Stomach (tissue), 8 donors: ENCODE measurements at regions not wholly inside any gene's neighbourhood (a gene's known extent, or its start where the extent isn't known, plus 50 kb on each side); places are given as distances from the start of the nearest gene placed in this dataset.

Source experiments
- DNase-seq, 2 donors: peaks; one replicate each; pipeline versions ENCODE4 v3.0.0 to v3.0.0-alpha.2; 2013 to 2019
- H3K27ac ChIP-seq, 5 donors: fragments of 200-600 bp in 4 of 5; sonication (generic) in 4 of 5; one replicate each; pipeline ENCODE4 v1.5.1; 2013 to 2019; ENCODE audit warnings: mild to moderate bottlenecking in 1 of 5, moderate library complexity in 1 of 5
- H3K27me3 ChIP-seq, 3 donors: fragments of 200-600 bp; sonication (generic); one replicate each; pipeline ENCODE4 v1.5.1; 2017 to 2019; ENCODE audit warnings: mixed run types in 1 of 3
- H3K36me3 ChIP-seq, 4 donors: fragments of 200-600 bp; sonication (generic); 1 replicate in 3 of 4; 2 replicates in 1 of 4; pipeline ENCODE4 v1.5.1; 2016 to 2019
- H3K4me1 ChIP-seq, 4 donors: fragments of 200-600 bp; sonication (generic); one replicate each; pipeline ENCODE4 v1.5.1; 2016 to 2019
- H3K4me3 ChIP-seq, 4 donors: fragments of 200-600 bp; sonication (generic) in 3 of 4; one replicate each; pipeline ENCODE4 v1.5.1; 2016 to 2019; ENCODE audit warnings: mild to moderate bottlenecking in 1 of 4
- H3K9me3 ChIP-seq, 4 donors: fragments of 200-600 bp; sonication (generic); one replicate each; pipeline ENCODE4 v1.5.1; 2016 to 2019
- EP300 ChIP-seq: sonication (generic); formaldehyde crosslinking; IDR thresholded peaks from one replicate; pipeline ENCODE4 v1.6.1; 2017; ENCODE audit warnings: antibody characterized with exemption
- POLR2A ChIP-seq, 4 donors: fragments of 450-650 bp; IDR thresholded peaks; one replicate each; pipeline ENCODE4 v1.6.1; 2016; ENCODE audit warnings: antibody characterized with exemption in 4 of 4, control low read depth in 2 of 4, mild to moderate bottlenecking in 1 of 4, moderate library complexity in 1 of 4
- POLR2AphosphoS5 ChIP-seq, 3 donors: sonication (generic); formaldehyde crosslinking; IDR thresholded peaks; one replicate each; pipeline ENCODE4 v1.6.1; 2016; ENCODE audit warnings: antibody characterized with exemption in 3 of 3
- WGBS, 5 donors: extraction: QIAGEN DNeasy Blood & Tissue Kit in 3 of 5; methylation state at CpG; one replicate each; pipeline versions ENCODE4 v1.1.5 to v1.1.7; 2013 to 2018; 5-methylcytosine and 5-hydroxymethylcytosine counted together
- intact Hi-C: fragments of 100-400 bp; cut with DNase I; formaldehyde crosslinking; loops from one replicate; pipeline ENCODE4 v1.15.1; 2023; ENCODE audit warnings: low total_unique reads
- TF ChIP-seq, protein P1 (sequence below), 7 experiments: fragments of 450-650 bp in 4 of 7; fragments of 200-600 bp in 3 of 7; sonication (generic) in 3 of 7; IDR thresholded peaks; one replicate each; pipeline ENCODE4 v1.5.1; 2016 to 2019; ENCODE audit warnings: antibody characterized with exemption in 7 of 7, control low read depth in 2 of 7, mild to moderate bottlenecking in 1 of 7
- donor health status: healthy with polysubstance abuse.
- donor health status: Bipolar disorder and iron deficiency.
- donor health status: healthy.

DNA sequence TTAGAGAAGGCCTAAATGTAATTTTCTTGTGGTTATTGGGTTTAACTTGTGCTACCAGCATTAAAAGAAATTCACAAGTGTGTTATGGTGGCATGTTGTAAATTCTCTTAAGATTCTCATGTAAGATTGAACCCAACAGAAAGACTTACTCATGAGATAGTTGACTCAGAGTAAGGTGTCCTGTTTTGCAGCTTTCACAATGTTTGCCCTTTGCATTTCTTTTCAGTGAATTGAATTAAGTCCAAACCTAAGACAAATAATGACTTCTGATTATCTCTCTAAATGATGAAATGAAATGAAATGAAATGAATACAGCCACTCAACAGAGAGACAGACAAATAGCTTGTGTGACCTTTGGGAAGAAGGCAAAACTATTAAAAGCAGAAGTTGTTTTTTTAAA lies 1696.9 kb upstream of the WWC1 start:
- DNase-seq: no peak
- Histone ChIP-seq H3K9me3 (no peaks in the 10 kb centered on the region), H3K36me3 (no peaks in the 10 kb centered on the region), H3K4me3 (no peak overlapping the region), H3K4me1 (no peaks in the 10 kb centered on the region), H3K27me3 (no peaks in the 10 kb centered on the region), H3K27ac (no peak overlapping the region)
- intact Hi-C loops: no loop called here
- no peak for TF ChIP-seq POLR2AphosphoS5 (IDR thresholded peaks at IDR 0.05)

DNA sequence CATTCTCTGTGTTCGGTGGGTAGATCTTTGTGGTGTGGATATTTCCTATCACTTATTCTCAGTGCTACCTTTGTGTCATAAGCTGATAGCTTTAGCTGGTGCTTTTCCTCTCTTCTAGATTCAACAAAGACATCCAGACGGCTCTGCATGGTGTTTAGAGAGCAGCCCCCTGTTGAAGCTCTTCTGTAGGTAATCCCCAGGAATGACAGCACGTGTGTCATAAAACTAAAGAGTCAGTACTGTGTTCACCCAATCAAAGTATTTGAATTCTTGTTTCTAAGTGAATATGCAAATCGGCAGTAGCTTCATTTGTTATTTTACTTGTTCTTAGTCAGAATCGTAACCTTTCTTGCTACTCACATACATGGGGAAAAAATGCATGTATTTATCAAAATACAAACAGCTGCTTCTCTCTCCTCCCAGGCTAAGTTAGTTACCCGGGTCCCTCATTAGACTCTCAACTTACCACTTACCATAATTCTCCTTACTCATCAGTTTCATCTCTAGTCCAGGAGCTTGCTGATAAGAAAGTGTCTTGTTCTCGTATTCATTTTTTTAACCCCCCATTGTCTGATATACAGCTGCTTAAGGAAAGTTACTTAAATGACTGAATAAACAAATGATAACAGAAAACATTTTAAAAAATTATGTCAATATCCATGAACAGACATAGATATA lies 1696.0 kb upstream of the WWC1 start:
- WGBS, 5 donors: 44 to 57% (median 51%) methylated on average over 7 of the region's 7 CpGs
- DNase-seq: no peak
- intact Hi-C loops: no loop called here
- Histone ChIP-seq H3K4me3 (no peak overlapping the region), H3K9me3 (no peaks in the 10 kb centered on the region), H3K27me3 (no peaks in the 10 kb centered on the region), H3K27ac (no peak overlapping the region), H3K36me3 (no peaks in the 10 kb centered on the region), H3K4me1 (no peaks in the 10 kb centered on the region)
- TF ChIP-seq, protein P1, sequence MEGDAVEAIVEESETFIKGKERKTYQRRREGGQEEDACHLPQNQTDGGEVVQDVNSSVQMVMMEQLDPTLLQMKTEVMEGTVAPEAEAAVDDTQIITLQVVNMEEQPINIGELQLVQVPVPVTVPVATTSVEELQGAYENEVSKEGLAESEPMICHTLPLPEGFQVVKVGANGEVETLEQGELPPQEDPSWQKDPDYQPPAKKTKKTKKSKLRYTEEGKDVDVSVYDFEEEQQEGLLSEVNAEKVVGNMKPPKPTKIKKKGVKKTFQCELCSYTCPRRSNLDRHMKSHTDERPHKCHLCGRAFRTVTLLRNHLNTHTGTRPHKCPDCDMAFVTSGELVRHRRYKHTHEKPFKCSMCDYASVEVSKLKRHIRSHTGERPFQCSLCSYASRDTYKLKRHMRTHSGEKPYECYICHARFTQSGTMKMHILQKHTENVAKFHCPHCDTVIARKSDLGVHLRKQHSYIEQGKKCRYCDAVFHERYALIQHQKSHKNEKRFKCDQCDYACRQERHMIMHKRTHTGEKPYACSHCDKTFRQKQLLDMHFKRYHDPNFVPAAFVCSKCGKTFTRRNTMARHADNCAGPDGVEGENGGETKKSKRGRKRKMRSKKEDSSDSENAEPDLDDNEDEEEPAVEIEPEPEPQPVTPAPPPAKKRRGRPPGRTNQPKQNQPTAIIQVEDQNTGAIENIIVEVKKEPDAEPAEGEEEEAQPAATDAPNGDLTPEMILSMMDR (IDR thresholded peaks at IDR 0.05): no peak
- no peak for TF ChIP-seq POLR2AphosphoS5 (IDR thresholded peaks at IDR 0.05)
- TF ChIP-seq POLR2A (IDR thresholded peaks at IDR 0.05): no peak
- no peak for TF ChIP-seq EP300

DNA sequence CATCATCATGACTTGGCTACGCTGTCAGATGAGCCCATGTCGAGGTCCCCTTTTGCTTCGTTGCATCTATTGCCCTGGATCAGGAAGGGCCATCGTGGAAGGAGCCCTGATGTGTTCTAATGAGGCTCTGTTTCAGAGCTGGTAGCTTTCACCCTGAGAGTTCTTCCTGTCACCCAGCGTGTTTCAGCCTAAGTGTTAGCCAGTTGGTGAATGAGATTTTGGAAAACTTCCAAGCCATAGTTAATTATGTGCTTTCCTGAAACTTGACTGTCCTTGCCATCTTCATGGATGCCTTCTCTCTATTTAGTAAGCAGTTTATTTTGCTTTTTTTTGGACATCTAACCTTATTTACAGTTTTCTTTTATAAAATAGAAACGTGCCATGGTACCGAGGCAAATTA lies 1695.4 kb upstream of the WWC1 start:
- H3K27me3 ChIP-seq: no peaks in the 10 kb centered on the region
- H3K4me3 ChIP-seq: no peak overlapping the region
- no peak for TF ChIP-seq POLR2A (IDR thresholded peaks at IDR 0.05)
- TF ChIP-seq, protein P1 (IDR thresholded peaks at IDR 0.05): no peak
- TF ChIP-seq EP300: no peak
- no peak for TF ChIP-seq POLR2AphosphoS5 (IDR thresholded peaks at IDR 0.05)
- H3K4me1 ChIP-seq: no peaks in the 10 kb centered on the region
- no peak overlapping the region for H3K27ac ChIP-seq
- H3K9me3 ChIP-seq: no peaks in the 10 kb centered on the region
- 65 to 88% (median 75%) methylated on average over 7 of the region's 7 CpGs for WGBS, 5 donors
- no peaks in the 10 kb centered on the region for H3K36me3 ChIP-seq
- intact Hi-C loops: no loop called here
- DNase-seq: no peak

DNA sequence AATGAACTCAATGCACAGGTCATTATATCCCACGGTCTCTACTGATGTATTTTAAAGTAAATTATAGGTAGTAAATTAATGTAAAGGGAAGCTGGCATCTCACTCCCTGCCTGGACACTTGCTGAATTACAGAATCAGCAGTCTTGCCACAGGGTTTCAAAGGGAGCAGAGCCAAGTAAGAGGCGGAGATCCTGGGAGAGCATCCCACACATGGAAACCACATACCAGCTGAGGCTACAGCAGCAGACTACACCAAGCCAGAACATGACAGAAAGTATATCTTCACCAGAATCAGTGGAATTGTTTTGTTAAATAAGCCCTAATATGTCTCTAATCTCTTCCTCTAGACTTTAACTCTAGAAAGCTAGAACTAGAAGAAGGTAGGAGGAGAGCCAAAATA lies 1689.2 kb upstream of the WWC1 start:
- Histone ChIP-seq H3K9me3 (no peaks in the 10 kb centered on the region), H3K4me1 (no peaks in the 10 kb centered on the region), H3K36me3 (no peaks in the 10 kb centered on the region), H3K27me3 (no peaks in the 10 kb centered on the region), H3K4me3 (no peak overlapping the region), H3K27ac (no peak overlapping the region)
- WGBS, 5 donors: 68 to 89% (median 86%) methylated on average over 2 of the region's 2 CpGs
- TF ChIP-seq, protein P1 (IDR thresholded peaks at IDR 0.05): no peak
- TF ChIP-seq EP300 (no peak), POLR2AphosphoS5 (IDR thresholded peaks at IDR 0.05) (no peak), POLR2A (IDR thresholded peaks at IDR 0.05) (no peak)
- DNase-seq: no peak
- intact Hi-C loops: no loop called here

DNA sequence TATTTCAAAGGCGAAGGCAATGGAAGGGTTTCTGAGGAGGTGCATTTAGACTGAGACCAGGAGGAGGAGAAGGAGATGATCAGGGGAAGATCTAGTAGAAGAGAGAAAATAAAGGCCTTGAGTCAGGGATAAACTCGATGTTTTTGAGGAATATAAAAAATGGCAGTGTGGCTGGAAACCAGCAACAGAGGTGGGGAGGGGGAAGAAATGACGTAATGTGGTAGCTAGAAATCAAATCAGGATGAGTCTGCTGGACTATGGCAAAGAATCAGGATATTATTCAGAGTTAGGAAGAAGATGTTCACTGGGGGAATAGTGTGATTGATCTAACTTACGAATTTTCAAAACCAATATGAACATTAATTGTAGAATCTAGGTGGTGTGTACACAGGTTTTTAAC lies 1673.9 kb upstream of the WWC1 start:
- Histone ChIP-seq H3K9me3 (peaks cover 0 to 12% (median 0%) of the 10 kb centered on the region in 4 donors), H3K36me3 (no peaks in the 10 kb centered on the region), H3K4me1 (no peaks in the 10 kb centered on the region), H3K27me3 (no peaks in the 10 kb centered on the region), H3K4me3 (no peak overlapping the region), H3K27ac (no peak overlapping the region)
- TF ChIP-seq POLR2AphosphoS5 (IDR thresholded peaks at IDR 0.05): no peak
- TF ChIP-seq EP300: no peak
- TF ChIP-seq, protein P1 (IDR thresholded peaks at IDR 0.05): no peak
- TF ChIP-seq POLR2A (IDR thresholded peaks at IDR 0.05): no peak
- 73 to 81% (median 77%) methylated on average over 4 of the region's 4 CpGs for WGBS, 5 donors
- intact Hi-C loops: no loop called here
- DNase-seq: no peak
